ENCODE measurements at regions not wholly inside any gene's neighbourhood (a gene's known extent, or its start where the extent isn't known, plus 50 kb on each side); places are given as distances from the start of the nearest gene placed in this dataset.

DNA sequence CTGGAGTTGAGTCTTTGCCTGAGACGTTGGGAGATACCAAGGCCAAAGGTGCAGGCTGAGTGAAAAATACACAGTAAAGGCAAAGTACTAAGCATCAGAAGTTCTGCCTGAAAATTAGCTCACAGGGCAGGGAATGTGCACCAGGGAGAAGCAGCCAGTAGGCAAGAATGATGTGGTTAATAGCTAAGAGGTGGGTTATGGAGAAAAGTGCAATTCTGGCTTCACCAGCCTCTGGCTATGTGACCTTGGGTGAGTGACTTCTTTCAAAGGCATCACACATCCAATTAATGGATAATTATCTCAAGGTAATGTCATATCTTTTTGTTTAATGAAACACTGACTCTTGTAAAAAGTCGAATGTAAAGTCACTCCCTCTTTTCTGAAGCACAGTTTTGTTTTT, 230.7 kb upstream of the FGGY start:
- no peaks in the 10 kb centered on the region for H3K36me3 ChIP-seq (ENCODE audit: control insufficient read depth, insufficient read depth, low read length)
- H3K27ac ChIP-seq = no peak overlapping the region
- no peak overlapping the region for H3K4me2 ChIP-seq (ENCODE audit: low read length)
- no peak for TF ChIP-seq CTCF (IDR thresholded peaks at IDR 0.05)
- H3K9ac ChIP-seq = no peak overlapping the region
- no peaks in the 10 kb centered on the region for H3K27me3 ChIP-seq (ENCODE audit: control insufficient read depth, insufficient read depth, low read length)
- no peaks in the 10 kb centered on the region for H3K9me3 ChIP-seq (ENCODE audit: control insufficient read depth, low read length)
- H3K4me3 ChIP-seq (ENCODE audit: low read depth, low read length) = no peak overlapping the region
- H3K4me1 ChIP-seq = peaks cover 4% of the 10 kb centered on the region
- H2AFZ ChIP-seq = no peak overlapping the region
- H3K79me2 ChIP-seq = no peaks in the 10 kb centered on the region

GRCh38 chr1:59070610-59071009, 226.3 kb upstream of the FGGY start:
- no peak overlapping the region for H3K4me3 ChIP-seq (ENCODE audit: low read depth, low read length)

DNA sequence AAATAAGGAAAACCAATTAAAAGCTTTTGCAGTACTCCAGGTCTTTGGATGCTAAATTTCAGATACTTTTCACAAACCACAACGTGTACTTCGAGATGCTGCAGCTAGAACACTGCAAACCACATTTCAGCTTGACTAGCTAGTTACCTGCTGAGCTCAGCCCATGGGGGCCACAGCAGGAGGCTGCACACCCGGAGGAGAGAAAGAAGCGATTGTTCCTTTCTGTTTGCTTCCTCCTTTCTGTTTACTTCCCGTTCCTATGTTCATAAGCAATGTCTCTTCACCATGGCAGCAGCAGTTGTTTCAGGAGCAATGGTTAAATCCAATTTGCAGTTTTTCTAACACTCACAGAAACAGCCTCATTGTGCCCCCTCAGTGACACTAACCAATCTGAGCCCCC, 225.6 kb upstream of the FGGY start:
- no peaks in the 10 kb centered on the region for H3K9me3 ChIP-seq (ENCODE audit: control insufficient read depth, low read length)
- H3K9ac ChIP-seq = no peak overlapping the region

More at GRCh38 chr1:59070610-59071009, 226.3 kb upstream of the FGGY start:
- H3K9me3 ChIP-seq (ENCODE audit: control insufficient read depth, low read length) = no peaks in the 10 kb centered on the region
- no peak overlapping the region for H3K27ac ChIP-seq
- H3K9ac ChIP-seq = no peak overlapping the region
- H3K27me3 ChIP-seq (ENCODE audit: control insufficient read depth, insufficient read depth, low read length) = no peaks in the 10 kb centered on the region
- no peaks in the 10 kb centered on the region for H3K4me1 ChIP-seq
- no peak overlapping the region for H3K4me2 ChIP-seq (ENCODE audit: low read length)
- H2AFZ ChIP-seq = no peak overlapping the region
- no peak for TF ChIP-seq CTCF (IDR thresholded peaks at IDR 0.05)
- no peaks in the 10 kb centered on the region for H3K36me3 ChIP-seq (ENCODE audit: control insufficient read depth, insufficient read depth, low read length)
- no peaks in the 10 kb centered on the region for H3K79me2 ChIP-seq

DNA sequence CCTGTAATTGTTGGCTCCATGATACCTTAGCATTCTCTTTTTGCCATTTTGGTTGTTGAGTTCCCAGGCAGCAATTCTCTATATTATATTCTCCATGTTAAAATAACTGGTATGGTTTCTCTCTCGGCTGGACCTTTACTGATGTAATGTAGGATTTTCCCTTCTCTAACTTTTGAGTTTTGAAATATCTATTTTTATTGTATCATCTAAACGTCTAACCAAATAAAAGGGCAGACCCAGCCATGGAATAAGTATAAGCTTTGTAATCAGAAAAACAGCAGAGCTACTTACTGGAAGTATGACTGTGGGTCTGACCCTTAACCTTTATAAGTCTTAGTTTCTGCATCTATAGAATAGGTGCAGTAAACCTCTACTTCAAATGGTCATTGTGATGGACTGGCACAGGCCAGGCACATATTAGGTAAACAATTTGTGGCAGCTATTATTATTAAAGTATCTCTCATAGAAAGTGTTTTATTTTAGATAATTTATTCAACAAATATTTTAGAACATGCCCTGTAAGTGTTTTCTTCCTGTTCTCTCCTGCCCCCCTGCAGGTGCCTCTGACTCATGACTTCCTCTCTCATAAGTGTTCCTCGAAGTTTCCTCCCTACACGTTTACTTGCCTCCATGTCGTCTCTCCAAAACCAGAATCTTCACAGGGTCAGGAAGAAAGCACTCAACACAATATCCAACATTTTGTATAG, 224.9 kb upstream of the FGGY start:
- Histone ChIP-seq H3K36me3 (ENCODE audit: control insufficient read depth, insufficient read depth, low read length) (no peaks in the 10 kb centered on the region), H3K4me3 (ENCODE audit: low read depth, low read length) (no peak overlapping the region), H2AFZ (peak overlapping the region; percentile 33), H3K4me2 (ENCODE audit: low read length) (no peak overlapping the region), H3K27me3 (ENCODE audit: control insufficient read depth, insufficient read depth, low read length) (no peaks in the 10 kb centered on the region), H3K9me3 (ENCODE audit: control insufficient read depth, low read length) (no peaks in the 10 kb centered on the region), H3K9ac (no peak overlapping the region), H3K27ac (no peak overlapping the region), H3K4me1 (no peaks in the 10 kb centered on the region), H3K79me2 (no peaks in the 10 kb centered on the region)
- TF ChIP-seq CTCF (IDR thresholded peaks at IDR 0.05) = no peak

More for the DNA sequence above, 225.6 kb upstream of the FGGY start:
- Histone ChIP-seq H3K4me3 (ENCODE audit: low read depth, low read length) (no peak overlapping the region), H2AFZ (no peak overlapping the region), H3K36me3 (ENCODE audit: control insufficient read depth, insufficient read depth, low read length) (no peaks in the 10 kb centered on the region), H3K4me2 (ENCODE audit: low read length) (no peak overlapping the region), H3K27ac (no peak overlapping the region), H3K79me2 (no peaks in the 10 kb centered on the region), H3K4me1 (no peaks in the 10 kb centered on the region), H3K27me3 (ENCODE audit: control insufficient read depth, insufficient read depth, low read length) (no peaks in the 10 kb centered on the region)
- TF ChIP-seq CTCF (IDR thresholded peaks at IDR 0.05) = no peak

DNA sequence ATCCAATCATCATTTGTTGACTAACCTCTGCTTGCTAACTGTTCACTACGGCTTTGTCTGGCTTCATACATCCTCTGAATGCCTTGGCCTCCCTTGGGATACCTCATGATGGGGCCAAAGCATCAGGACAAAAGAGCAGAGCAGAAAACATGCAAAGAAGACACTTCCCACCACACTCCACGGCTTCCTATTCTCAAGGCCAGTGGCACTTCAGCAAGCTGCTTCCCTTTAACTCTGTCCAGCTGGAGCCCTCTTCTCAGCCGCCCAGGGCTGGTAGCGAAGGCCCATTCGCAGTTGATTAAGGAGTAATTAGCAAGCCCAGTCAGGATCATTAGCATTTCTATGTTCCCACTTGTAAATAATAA, 224.3 kb upstream of the FGGY start:
- no peaks in the 10 kb centered on the region for H3K9me3 ChIP-seq (ENCODE audit: control insufficient read depth, low read length)
- no peak for TF ChIP-seq CTCF (IDR thresholded peaks at IDR 0.05)
- peak overlapping the region; percentile 33 for H2AFZ ChIP-seq
- H3K9ac ChIP-seq = no peak overlapping the region
- no peaks in the 10 kb centered on the region for H3K79me2 ChIP-seq
- no peaks in the 10 kb centered on the region for H3K36me3 ChIP-seq (ENCODE audit: control insufficient read depth, insufficient read depth, low read length)
- H3K4me2 ChIP-seq (ENCODE audit: low read length) = no peak overlapping the region
- H3K4me1 ChIP-seq = no peaks in the 10 kb centered on the region
- H3K27ac ChIP-seq = no peak overlapping the region
- no peak overlapping the region for H3K4me3 ChIP-seq (ENCODE audit: low read depth, low read length)
- no peaks in the 10 kb centered on the region for H3K27me3 ChIP-seq (ENCODE audit: control insufficient read depth, insufficient read depth, low read length)
